ENCODE measurements at regions not wholly inside any gene's neighbourhood (a gene's known extent, or its start where the extent isn't known, plus 50 kb on each side); places are given as distances from the start of the nearest gene placed in this dataset.

- no peaks in the 10 kb centered on the region for H3K36me3 ChIP-seq (ENCODE audit: control insufficient read depth, insufficient read depth, low read length)
- no peak for DNase-seq (ENCODE audit: extremely low read depth, insufficient read length)
- H3K4me3 ChIP-seq (replicated peaks; ENCODE audit: low read depth, low read length), result no peak overlapping the region
- no peak for TF ChIP-seq CTCF (IDR thresholded peaks at IDR 0.05; ENCODE audit: insufficient read depth, low read length, poor library complexity, severe bottlenecking)
- H3K27me3 ChIP-seq (replicated peaks; ENCODE audit: control insufficient read depth, insufficient read depth, low read length), result no peaks in the 10 kb centered on the region
Observed at GRCh38 chr1:199875337-199875736, 152.2 kb upstream of the NR5A2 start.

- H3K36me3 ChIP-seq (ENCODE audit: control insufficient read depth, insufficient read depth, low read length), result no peaks in the 10 kb centered on the region
- no peak for DNase-seq (ENCODE audit: extremely low read depth, insufficient read length)
- TF ChIP-seq CTCF (IDR thresholded peaks at IDR 0.05; ENCODE audit: insufficient read depth, low read length, poor library complexity, severe bottlenecking), result no peak
- H3K4me3 ChIP-seq (replicated peaks; ENCODE audit: low read depth, low read length), result no peak overlapping the region
- no peaks in the 10 kb centered on the region for H3K27me3 ChIP-seq (replicated peaks; ENCODE audit: control insufficient read depth, insufficient read depth, low read length)
Observed at GRCh38 chr1:199875856-199876255, 151.7 kb upstream of the NR5A2 start.

- no peaks in the 10 kb centered on the region for H3K36me3 ChIP-seq (ENCODE audit: control insufficient read depth, insufficient read depth, low read length)
- no peak for DNase-seq (ENCODE audit: extremely low read depth, insufficient read length)
- no peak for TF ChIP-seq CTCF (IDR thresholded peaks at IDR 0.05; ENCODE audit: insufficient read depth, low read length, poor library complexity, severe bottlenecking)
Observed at GRCh38 chr1:199877526-199878384, 149.8 kb upstream of the NR5A2 start.

GRCh38 chr1:199878823-199879222 is 148.7 kb upstream of the NR5A2 start:
- Histone ChIP-seq H3K4me3 (replicated peaks; ENCODE audit: low read depth, low read length) (no peak overlapping the region), H3K36me3 (ENCODE audit: control insufficient read depth, insufficient read depth, low read length) (no peaks in the 10 kb centered on the region), H3K27me3 (replicated peaks; ENCODE audit: control insufficient read depth, insufficient read depth, low read length) (no peaks in the 10 kb centered on the region)
- no peak for TF ChIP-seq CTCF (IDR thresholded peaks at IDR 0.05; ENCODE audit: insufficient read depth, low read length, poor library complexity, severe bottlenecking)
- no peak for DNase-seq (ENCODE audit: extremely low read depth, insufficient read length)

More at GRCh38 chr1:199877526-199878384, 149.8 kb upstream of the NR5A2 start:
- no peak overlapping the region for H3K4me3 ChIP-seq (replicated peaks; ENCODE audit: low read depth, low read length)
- no peaks in the 10 kb centered on the region for H3K27me3 ChIP-seq (replicated peaks; ENCODE audit: control insufficient read depth, insufficient read depth, low read length)

GRCh38 chr1:199898654-199899053 is 128.9 kb upstream of the NR5A2 start:
- DNase-seq (ENCODE audit: extremely low read depth, insufficient read length), result no peak
- no peak for TF ChIP-seq CTCF (IDR thresholded peaks at IDR 0.05; ENCODE audit: insufficient read depth, low read length, poor library complexity, severe bottlenecking)
- H3K27me3 ChIP-seq (replicated peaks; ENCODE audit: control insufficient read depth, insufficient read depth, low read length), result 0 out of 2 replicates have a peak, but pooled peaks cover 1% of the 10 kb centered on the region
- no peak overlapping the region for H3K4me3 ChIP-seq (replicated peaks; ENCODE audit: low read depth, low read length)
- H3K36me3 ChIP-seq (ENCODE audit: control insufficient read depth, insufficient read depth, low read length), result no peaks in the 10 kb centered on the region

All from GM06990 (cell line).